IMR-90 (cell line): ENCODE measurements at regions not wholly inside any gene's neighbourhood (a gene's known extent, or its start where the extent isn't known, plus 50 kb on each side); places are given as distances from the start of the nearest gene placed in this dataset.

Source experiments
- BHLHE40 ChIP-seq: fragments of 150-350 bp; IDR thresholded peaks from 2 replicates; pipeline ENCODE4 v1.6.1; 2016; ENCODE audit warnings: mild to moderate bottlenecking, low read depth, low read length
- CEBPB ChIP-seq: IDR thresholded peaks from 2 replicates; pipeline ENCODE4 v1.6.1; 2012; ENCODE audit warnings: low read depth, low read length, improper control_type of control experiment
- CHD1 ChIP-seq: IDR thresholded peaks from 2 replicates; pipeline ENCODE4 v1.6.1; 2012; ENCODE audit warnings: low read depth, low read length, improper control_type of control experiment
- CTCF ChIP-seq: conservative IDR thresholded peaks from 2 replicates; pipeline ENCODE4 v1.5.1; 2012; ENCODE audit warnings: mild to moderate bottlenecking, low read depth, low read length, improper control_type of control experiment
- MXI1 ChIP-seq: IDR thresholded peaks from 2 replicates; pipeline ENCODE4 v1.6.1; 2012; ENCODE audit warnings: low read depth, mild to moderate bottlenecking, low read length, moderate library complexity, borderline replicate concordance
- POLR2A ChIP-seq: IDR thresholded peaks from 2 replicates; pipeline ENCODE4 v1.6.1; 2012; ENCODE audit warnings: mild to moderate bottlenecking, low read depth, low read length
- RCOR1 ChIP-seq: IDR thresholded peaks from 2 replicates; pipeline ENCODE4 v1.6.1; 2012; ENCODE audit warnings: mild to moderate bottlenecking, low read length, improper control_type of control experiment; ENCODE audit not compliant: insufficient replicate concordance
- RFX5 ChIP-seq: IDR thresholded peaks from 2 replicates; pipeline ENCODE4 v1.8.0; 2012; ENCODE audit warnings: low read depth, mild to moderate bottlenecking, low read length, moderate library complexity
- SMC3 ChIP-seq: fragments of 150-350 bp; IDR thresholded peaks from 2 replicates; pipeline ENCODE4 v1.6.1; 2016; ENCODE audit warnings: low read depth, mild to moderate bottlenecking, antibody characterized with exemption, low read length, moderate library complexity

- no peak for TF ChIP-seq CTCF
- no peak for TF ChIP-seq BHLHE40
- TF ChIP-seq CEBPB, result no peak
- TF ChIP-seq RFX5, result no peak
- no peak for TF ChIP-seq POLR2A
- no peak for TF ChIP-seq MXI1
- TF ChIP-seq SMC3, result no peak
- no peak for TF ChIP-seq RCOR1
- TF ChIP-seq CHD1, result no peak
Observed at GRCh38 chr6:145044641-145045246, 690.6 kb downstream of the EPM2A start.
